ENCODE measurements at regions not wholly inside any gene's neighbourhood (a gene's known extent, or its start where the extent isn't known, plus 50 kb on each side); places are given as distances from the start of the nearest gene placed in this dataset.

- TF ChIP-seq, protein P1, sequence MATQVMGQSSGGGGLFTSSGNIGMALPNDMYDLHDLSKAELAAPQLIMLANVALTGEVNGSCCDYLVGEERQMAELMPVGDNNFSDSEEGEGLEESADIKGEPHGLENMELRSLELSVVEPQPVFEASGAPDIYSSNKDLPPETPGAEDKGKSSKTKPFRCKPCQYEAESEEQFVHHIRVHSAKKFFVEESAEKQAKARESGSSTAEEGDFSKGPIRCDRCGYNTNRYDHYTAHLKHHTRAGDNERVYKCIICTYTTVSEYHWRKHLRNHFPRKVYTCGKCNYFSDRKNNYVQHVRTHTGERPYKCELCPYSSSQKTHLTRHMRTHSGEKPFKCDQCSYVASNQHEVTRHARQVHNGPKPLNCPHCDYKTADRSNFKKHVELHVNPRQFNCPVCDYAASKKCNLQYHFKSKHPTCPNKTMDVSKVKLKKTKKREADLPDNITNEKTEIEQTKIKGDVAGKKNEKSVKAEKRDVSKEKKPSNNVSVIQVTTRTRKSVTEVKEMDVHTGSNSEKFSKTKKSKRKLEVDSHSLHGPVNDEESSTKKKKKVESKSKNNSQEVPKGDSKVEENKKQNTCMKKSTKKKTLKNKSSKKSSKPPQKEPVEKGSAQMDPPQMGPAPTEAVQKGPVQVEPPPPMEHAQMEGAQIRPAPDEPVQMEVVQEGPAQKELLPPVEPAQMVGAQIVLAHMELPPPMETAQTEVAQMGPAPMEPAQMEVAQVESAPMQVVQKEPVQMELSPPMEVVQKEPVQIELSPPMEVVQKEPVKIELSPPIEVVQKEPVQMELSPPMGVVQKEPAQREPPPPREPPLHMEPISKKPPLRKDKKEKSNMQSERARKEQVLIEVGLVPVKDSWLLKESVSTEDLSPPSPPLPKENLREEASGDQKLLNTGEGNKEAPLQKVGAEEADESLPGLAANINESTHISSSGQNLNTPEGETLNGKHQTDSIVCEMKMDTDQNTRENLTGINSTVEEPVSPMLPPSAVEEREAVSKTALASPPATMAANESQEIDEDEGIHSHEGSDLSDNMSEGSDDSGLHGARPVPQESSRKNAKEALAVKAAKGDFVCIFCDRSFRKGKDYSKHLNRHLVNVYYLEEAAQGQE (IDR thresholded peaks at IDR 0.05; ENCODE audit: unreplicated experiment), result no peak
- no peak for TF ChIP-seq CREB1 (CRISPR knock-in tag; IDR thresholded peaks at IDR 0.05; ENCODE audit: low read depth)
- TF ChIP-seq ZNF114 (CRISPR knock-in tag; IDR thresholded peaks at IDR 0.05), result no peak
- TF ChIP-seq ZNF331 (CRISPR knock-in tag; IDR thresholded peaks at IDR 0.05; ENCODE audit: low read depth), result no peak
- TF ChIP-seq NANOG (IDR thresholded peaks at IDR 0.05; ENCODE audit: borderline replicate concordance), result no peak
- TF ChIP-seq ETS1 (IDR thresholded peaks at IDR 0.05), result no peak
- no peak for TF ChIP-seq JUNB (IDR thresholded peaks at IDR 0.05; ENCODE audit: unreplicated experiment)
Measured at GRCh38 chr3:61443886-61444285, 117.5 kb upstream of the PTPRG start (continued).

DNA sequence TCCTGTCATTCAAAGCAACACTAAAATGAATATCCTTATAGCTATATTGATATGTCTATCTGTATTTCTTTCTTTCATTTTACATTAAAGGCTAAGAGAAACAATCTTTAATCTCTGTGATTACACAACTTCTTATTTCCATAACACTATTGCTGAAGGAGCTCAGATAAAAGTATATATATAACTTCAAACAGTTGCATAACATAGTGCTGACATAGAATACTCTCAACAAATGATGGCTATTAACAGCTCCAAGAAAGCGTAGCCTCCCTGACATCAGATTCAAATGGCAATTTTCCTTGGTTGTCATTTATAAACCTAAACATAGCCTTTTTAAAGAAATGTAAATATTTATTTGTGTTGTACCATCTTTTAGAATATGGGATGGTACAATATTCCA is 116.6 kb upstream of the PTPRG start:
- DNase-seq (ENCODE audit: low spot score), result no peak
- Mint-ChIP-seq H3K4me1 (no peaks in the 10 kb centered on the region), H3K27me3 (ENCODE audit: insufficient read depth, low read depth, poor library complexity) (no peaks in the 10 kb centered on the region), H3K36me3 (ENCODE audit: low read depth) (no peaks in the 10 kb centered on the region), H3K9me3 (no peaks in the 10 kb centered on the region), H3K27ac (no peak overlapping the region), H3K4me3 (no peak overlapping the region)
- H3K4me1 ChIP-seq (ENCODE audit: insufficient read depth), result no peaks in the 10 kb centered on the region
- H2AFZ ChIP-seq, result no peak overlapping the region
- peaks cover 7% of the 10 kb centered on the region; the same call in 1 of the 2 replicates for H3K9me2 ChIP-seq (ENCODE audit: insufficient read depth)
- no peaks in the 10 kb centered on the region for H4K20me1 ChIP-seq (replicated peaks; ENCODE audit: insufficient read depth)
- H3K79me2 ChIP-seq (replicated peaks; ENCODE audit: insufficient read depth), result no peaks in the 10 kb centered on the region
- no peaks in the 10 kb centered on the region for H3K36me3 ChIP-seq (ENCODE audit: insufficient read depth)
- no peak for TF ChIP-seq ZNF114 (CRISPR knock-in tag; IDR thresholded peaks at IDR 0.05)
- no peak for TF ChIP-seq EZH2 (IDR thresholded peaks at IDR 0.05; ENCODE audit: low read depth, unreplicated experiment)
- TF ChIP-seq NANOG (IDR thresholded peaks at IDR 0.05; ENCODE audit: borderline replicate concordance), result no peak
- TF ChIP-seq CTCF (conservative IDR thresholded peaks at IDR 0.05; ENCODE audit: low read depth in 2 of 2), result no peak
- no peak for TF ChIP-seq POLR2AphosphoS5 (IDR thresholded peaks at IDR 0.05; ENCODE audit: low read depth)
- no peak for TF ChIP-seq JUNB (IDR thresholded peaks at IDR 0.05; ENCODE audit: unreplicated experiment)
- TF ChIP-seq EZH2phosphoT487 (IDR thresholded peaks at IDR 0.05; ENCODE audit: unreplicated experiment), result no peak
- no peak for TF ChIP-seq ZNF331 (CRISPR knock-in tag; IDR thresholded peaks at IDR 0.05; ENCODE audit: low read depth)
- no peak overlapping the region for H3K27ac ChIP-seq (ENCODE audit: low read depth)
- no peak for ATAC-seq
- H3K4me2 ChIP-seq, result no peak overlapping the region
- H3F3A ChIP-seq (replicated peaks; ENCODE audit: low read depth), result no peaks in the 10 kb centered on the region
- no peaks in the 10 kb centered on the region for H3K27me3 ChIP-seq (ENCODE audit: insufficient read depth)
- no peak overlapping the region for H3K4me3 ChIP-seq
